ENCODE measurements at regions not wholly inside any gene's neighbourhood (a gene's known extent, or its start where the extent isn't known, plus 50 kb on each side); places are given as distances from the start of the nearest gene placed in this dataset.

- in situ Hi-C loops (cut with MboI), result no loop called here
- TF ChIP-seq EZH2 (IDR thresholded peaks at IDR 0.05; ENCODE audit: insufficient read depth, poor library complexity, severe bottlenecking), result no peak
- TF ChIP-seq EZH2phosphoT487 (IDR thresholded peaks at IDR 0.05; ENCODE audit: insufficient read depth, low read depth), result no peak
- no peak overlapping the region for H3K4me2 ChIP-seq (ENCODE audit: unreplicated experiment)
- H4K20me1 ChIP-seq (ENCODE audit: insufficient read depth), result no peaks in the 10 kb centered on the region
- no peak overlapping the region for H3K9ac ChIP-seq
- H3K4me3 ChIP-seq, result no peak overlapping the region
- H3F3A ChIP-seq (ENCODE audit: insufficient read depth), result no peaks in the 10 kb centered on the region
- H3K36me3 ChIP-seq (ENCODE audit: low read depth), result no peaks in the 10 kb centered on the region
- H3K9me3 ChIP-seq (ENCODE audit: low read depth), result peaks cover 8% of the 10 kb centered on the region
- H2AFZ ChIP-seq, result no peak overlapping the region
- H3K27me3 ChIP-seq (replicated peaks; ENCODE audit: insufficient read depth), result no peaks in the 10 kb centered on the region
- no peak for DNase-seq
- 13 to 17% methylated on average over 4 of the region's 4 CpGs for WGBS, 2 experiments (ENCODE audit: low coverage in 1 of 2, low lambda C conversion rate in 2 of 2, missing lambda C conversion rate in 2 of 2)
- H3K9me2 ChIP-seq (ENCODE audit: insufficient read depth), result no peaks in the 10 kb centered on the region
- H3K4me1 ChIP-seq (ENCODE audit: insufficient read depth), result no peaks in the 10 kb centered on the region
- no peak overlapping the region for H3K27ac ChIP-seq
- H3K79me2 ChIP-seq (ENCODE audit: insufficient read depth), result no peaks in the 10 kb centered on the region
Observed at GRCh38 chr4:31692399-31692940, 972.3 kb downstream of the PCDH7 start.

- 46 to 53% methylated on average over 16 of the region's 16 CpGs for WGBS, 2 experiments (ENCODE audit: low coverage in 1 of 2, low lambda C conversion rate in 2 of 2, missing lambda C conversion rate in 2 of 2)
- no peak for DNase-seq
Observed at GRCh38 chr4:31701256-31701655, 981.1 kb downstream of the PCDH7 start.

GRCh38 chr4:31702326-31702725 is 982.2 kb downstream of the PCDH7 start:
- no peak overlapping the region for H3K27ac ChIP-seq
- no peaks in the 10 kb centered on the region for H3K27me3 ChIP-seq (replicated peaks; ENCODE audit: insufficient read depth)
- H3K4me3 ChIP-seq, result no peak overlapping the region
- no peaks in the 10 kb centered on the region for H4K20me1 ChIP-seq (ENCODE audit: insufficient read depth)
- DNase-seq, result no peak
- H3K9ac ChIP-seq, result no peak overlapping the region
- no peaks in the 10 kb centered on the region for H3K4me1 ChIP-seq (ENCODE audit: insufficient read depth)
- no peak overlapping the region for H2AFZ ChIP-seq
- H3K79me2 ChIP-seq (ENCODE audit: insufficient read depth), result no peaks in the 10 kb centered on the region
- in situ Hi-C loops (cut with MboI), result no loop called here
- H3K4me2 ChIP-seq (ENCODE audit: unreplicated experiment), result no peak overlapping the region
- H3K9me2 ChIP-seq (ENCODE audit: insufficient read depth), result no peaks in the 10 kb centered on the region
- TF ChIP-seq EZH2phosphoT487 (IDR thresholded peaks at IDR 0.05; ENCODE audit: insufficient read depth, low read depth), result no peak
- no peak for TF ChIP-seq EZH2 (IDR thresholded peaks at IDR 0.05; ENCODE audit: insufficient read depth, poor library complexity, severe bottlenecking)
- WGBS, 2 experiments (ENCODE audit: low coverage in 1 of 2, low lambda C conversion rate in 2 of 2, missing lambda C conversion rate in 2 of 2), result 11 to 13% methylated on average over 2 of the region's 2 CpGs
- H3K36me3 ChIP-seq (ENCODE audit: low read depth), result no peaks in the 10 kb centered on the region
- peaks cover 3% of the 10 kb centered on the region for H3K9me3 ChIP-seq (ENCODE audit: low read depth)
- H3F3A ChIP-seq (ENCODE audit: insufficient read depth), result no peaks in the 10 kb centered on the region

More at GRCh38 chr4:31701256-31701655, 981.1 kb downstream of the PCDH7 start:
- TF ChIP-seq EZH2phosphoT487 (IDR thresholded peaks at IDR 0.05; ENCODE audit: insufficient read depth, low read depth) (no peak), EZH2 (IDR thresholded peaks at IDR 0.05; ENCODE audit: insufficient read depth, poor library complexity, severe bottlenecking) (no peak)
- no peaks in the 10 kb centered on the region for H3K79me2 ChIP-seq (ENCODE audit: insufficient read depth)
- no peaks in the 10 kb centered on the region for H3K36me3 ChIP-seq (ENCODE audit: low read depth)
- H3K9me3 ChIP-seq (ENCODE audit: low read depth), result peaks cover 6% of the 10 kb centered on the region
- H3K4me2 ChIP-seq (ENCODE audit: unreplicated experiment), result no peak overlapping the region
- in situ Hi-C loops (cut with MboI), result no loop called here
- no peaks in the 10 kb centered on the region for H4K20me1 ChIP-seq (ENCODE audit: insufficient read depth)
- no peak overlapping the region for H3K9ac ChIP-seq
- H3F3A ChIP-seq (ENCODE audit: insufficient read depth), result no peaks in the 10 kb centered on the region
- H3K4me1 ChIP-seq (ENCODE audit: insufficient read depth), result no peaks in the 10 kb centered on the region
- H3K9me2 ChIP-seq (ENCODE audit: insufficient read depth), result no peaks in the 10 kb centered on the region
- H2AFZ ChIP-seq, result no peak overlapping the region
- no peak overlapping the region for H3K27ac ChIP-seq
- no peak overlapping the region for H3K4me3 ChIP-seq
- no peaks in the 10 kb centered on the region for H3K27me3 ChIP-seq (replicated peaks; ENCODE audit: insufficient read depth)

- Histone ChIP-seq H3K9me3 (ENCODE audit: low read depth) (no peaks in the 10 kb centered on the region), H2AFZ (no peak overlapping the region), H4K20me1 (ENCODE audit: insufficient read depth) (no peaks in the 10 kb centered on the region), H3K9ac (no peak overlapping the region), H3F3A (ENCODE audit: insufficient read depth) (no peaks in the 10 kb centered on the region), H3K4me3 (no peak overlapping the region), H3K9me2 (ENCODE audit: insufficient read depth) (no peaks in the 10 kb centered on the region), H3K79me2 (ENCODE audit: insufficient read depth) (no peaks in the 10 kb centered on the region), H3K36me3 (ENCODE audit: low read depth) (no peaks in the 10 kb centered on the region), H3K27me3 (replicated peaks; ENCODE audit: insufficient read depth) (no peaks in the 10 kb centered on the region), H3K4me2 (ENCODE audit: unreplicated experiment) (no peak overlapping the region), H3K4me1 (ENCODE audit: insufficient read depth) (no peaks in the 10 kb centered on the region), H3K27ac (no peak overlapping the region)
- no peak for DNase-seq
- in situ Hi-C loops (cut with MboI), result no loop called here
- TF ChIP-seq EZH2phosphoT487 (IDR thresholded peaks at IDR 0.05; ENCODE audit: insufficient read depth, low read depth) (no peak), EZH2 (IDR thresholded peaks at IDR 0.05; ENCODE audit: insufficient read depth, poor library complexity, severe bottlenecking) (no peak)
Observed at GRCh38 chr4:31714238-31714637, 994.1 kb downstream of the PCDH7 start.

GRCh38 chr4:31715302-31715701 is 995.1 kb downstream of the PCDH7 start:
- no peak overlapping the region for H2AFZ ChIP-seq
- H3K9ac ChIP-seq, result no peak overlapping the region
- TF ChIP-seq EZH2 (IDR thresholded peaks at IDR 0.05; ENCODE audit: insufficient read depth, poor library complexity, severe bottlenecking) (no peak), EZH2phosphoT487 (IDR thresholded peaks at IDR 0.05; ENCODE audit: insufficient read depth, low read depth) (no peak)
- H3K9me3 ChIP-seq (ENCODE audit: low read depth), result no peaks in the 10 kb centered on the region
- H3K4me3 ChIP-seq, result no peak overlapping the region
- H3K27me3 ChIP-seq (replicated peaks; ENCODE audit: insufficient read depth), result no peaks in the 10 kb centered on the region
- WGBS, 2 experiments (ENCODE audit: low coverage in 1 of 2, low lambda C conversion rate in 2 of 2, missing lambda C conversion rate in 2 of 2), result 0% methylated on average over 1 of the region's 1 CpG
- no peak overlapping the region for H3K27ac ChIP-seq
- H3K36me3 ChIP-seq (ENCODE audit: low read depth), result no peaks in the 10 kb centered on the region
- H3K79me2 ChIP-seq (ENCODE audit: insufficient read depth), result no peaks in the 10 kb centered on the region
- no peaks in the 10 kb centered on the region for H3F3A ChIP-seq (ENCODE audit: insufficient read depth)
- DNase-seq, result no peak
- in situ Hi-C loops (cut with MboI), result no loop called here
- H4K20me1 ChIP-seq (ENCODE audit: insufficient read depth), result no peaks in the 10 kb centered on the region
- no peaks in the 10 kb centered on the region for H3K4me1 ChIP-seq (ENCODE audit: insufficient read depth)
- no peaks in the 10 kb centered on the region for H3K9me2 ChIP-seq (ENCODE audit: insufficient read depth)
- H3K4me2 ChIP-seq (ENCODE audit: unreplicated experiment), result no peak overlapping the region
